GM18868 (cell line): ENCODE measurements at regions not wholly inside any gene's neighbourhood (a gene's known extent, or its start where the extent isn't known, plus 50 kb on each side); places are given as distances from the start of the nearest gene placed in this dataset.
A peak's percentile ranks its signal among the peaks of the same experiment; 100 is the strongest.

Experiments
- ATAC-seq: cut with Tn5 transposase; IDR thresholded peaks from one replicate; pipeline ENCODE4 v1.9.1; 2021; ENCODE audit warnings: mild to moderate bottlenecking, moderate library complexity; ENCODE audit not compliant: unreplicated experiment

DNA sequence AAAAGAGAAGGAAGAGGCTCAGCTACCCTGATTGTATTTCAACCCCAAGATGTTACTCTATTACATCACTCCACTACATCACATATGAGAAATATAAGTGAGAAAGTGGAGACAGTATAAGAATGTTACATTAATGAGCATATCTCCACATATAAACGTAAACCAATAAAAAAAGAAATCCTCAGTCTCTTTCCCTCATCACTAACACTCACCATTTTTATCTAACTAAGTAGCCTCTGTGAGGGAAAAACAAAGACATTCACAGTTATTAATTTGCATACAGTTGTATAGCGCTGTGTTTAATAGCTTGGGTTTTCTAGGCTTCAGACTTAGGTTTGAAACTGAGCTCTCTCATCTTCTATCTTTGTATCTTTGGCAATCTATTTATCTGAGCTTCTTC is 489.1 kb upstream of the LRRTM4 start:
- ATAC-seq = no peak

DNA sequence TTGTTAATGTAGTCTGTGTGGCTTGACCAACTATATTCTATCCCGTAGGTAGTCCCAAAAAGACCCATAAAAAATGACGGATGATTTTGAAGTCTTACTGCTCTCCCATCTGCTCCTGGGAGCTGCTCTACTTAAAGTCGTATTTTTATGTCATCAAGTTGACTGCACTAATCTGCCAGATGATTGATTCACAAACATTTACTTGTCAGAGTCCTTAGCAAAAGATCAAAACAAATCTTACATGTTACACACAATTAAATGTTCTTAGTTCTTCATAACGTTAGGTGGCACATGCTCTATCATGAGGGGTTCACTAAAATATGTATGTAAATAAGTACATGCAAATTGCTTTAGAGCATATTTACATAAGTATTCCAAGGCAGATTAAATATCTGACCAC is 498.3 kb upstream of the LRRTM4 start:
- ATAC-seq = no peak

DNA sequence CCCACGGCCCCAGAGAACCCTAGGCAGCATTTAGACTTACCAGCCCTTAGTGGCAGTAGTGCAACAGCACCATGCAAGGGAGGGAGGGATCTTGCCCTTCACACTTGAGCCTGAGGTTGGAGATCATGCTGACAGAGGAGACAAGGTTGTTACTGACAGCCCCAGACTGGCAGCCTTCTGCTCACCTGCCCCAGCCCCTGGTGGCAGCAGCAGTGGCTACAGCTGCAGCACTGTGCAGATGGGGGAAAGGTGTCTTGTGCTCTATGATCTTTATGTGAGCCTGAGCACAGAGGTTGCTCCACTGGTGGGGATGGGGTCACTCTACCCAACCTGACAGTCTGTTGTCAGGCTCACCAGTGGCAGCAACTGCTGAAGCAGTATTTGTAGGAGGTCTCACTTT is 501.2 kb upstream of the LRRTM4 start:
- ATAC-seq = no peak

DNA sequence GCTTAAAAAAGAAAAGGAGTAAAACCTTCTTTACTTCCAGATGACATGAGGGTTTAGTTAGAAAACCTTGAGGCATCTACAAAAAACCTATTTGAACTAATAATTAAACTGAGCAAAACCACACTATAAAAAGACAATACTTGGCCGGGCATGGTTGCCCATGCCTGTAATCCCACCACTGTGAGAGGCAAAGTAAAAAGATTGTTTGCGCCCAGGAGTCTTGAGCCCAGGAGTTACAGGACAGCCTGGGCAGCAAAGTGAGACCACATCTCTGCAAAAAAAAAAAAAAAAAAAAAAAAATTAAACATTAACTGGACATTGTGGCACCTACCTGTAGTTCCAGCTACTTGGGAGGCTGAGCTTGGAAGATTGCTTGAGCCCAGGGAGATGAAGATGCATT is 502.8 kb upstream of the LRRTM4 start:
- no peak for ATAC-seq

DNA sequence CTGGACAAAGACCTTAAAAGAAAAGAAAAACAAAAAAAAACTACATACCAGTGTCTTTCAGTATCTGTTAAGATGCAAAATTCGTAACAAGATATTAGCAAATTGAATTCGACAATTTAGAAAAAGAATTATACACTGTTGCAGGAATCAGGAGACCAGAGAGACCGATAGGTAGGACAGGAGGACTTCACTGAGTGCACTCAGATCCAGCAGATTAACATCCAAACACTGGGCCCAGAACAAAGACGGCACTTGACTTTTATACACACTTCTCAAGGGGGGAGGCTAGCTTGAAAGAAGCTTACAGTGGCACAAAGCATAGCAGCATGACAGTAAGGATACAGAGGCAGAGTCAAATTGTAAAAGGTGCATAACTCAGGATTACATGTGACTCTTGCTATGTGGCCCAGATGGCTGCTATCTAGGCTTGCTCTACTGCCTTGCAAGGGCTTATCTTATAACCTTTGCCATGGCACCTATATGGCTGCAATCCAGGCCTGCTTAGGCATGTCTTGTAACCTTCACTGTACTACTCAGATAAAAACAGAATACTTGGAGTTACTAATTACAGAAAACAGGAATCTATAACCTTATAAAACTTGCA is 507.3 kb upstream of the LRRTM4 start:
- no peak for ATAC-seq

DNA sequence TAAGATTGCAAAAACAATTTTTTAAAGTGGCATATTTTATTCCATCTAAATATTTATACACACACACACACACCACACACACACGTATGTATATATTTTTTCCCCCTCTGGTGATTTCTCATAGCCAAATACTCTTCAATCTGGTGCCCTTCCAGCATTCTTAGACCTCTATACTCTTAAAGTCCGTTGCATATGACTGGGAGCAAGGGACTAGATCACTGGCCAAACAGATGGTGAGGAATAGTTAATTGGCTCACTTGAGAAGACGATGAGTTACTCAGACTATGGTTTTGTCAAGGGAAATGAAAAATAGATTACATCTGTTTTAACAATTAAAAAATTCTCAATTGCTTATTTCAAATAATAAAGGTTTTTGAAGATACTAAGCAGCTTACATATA is 512.5 kb upstream of the LRRTM4 start:
- no peak for ATAC-seq

DNA sequence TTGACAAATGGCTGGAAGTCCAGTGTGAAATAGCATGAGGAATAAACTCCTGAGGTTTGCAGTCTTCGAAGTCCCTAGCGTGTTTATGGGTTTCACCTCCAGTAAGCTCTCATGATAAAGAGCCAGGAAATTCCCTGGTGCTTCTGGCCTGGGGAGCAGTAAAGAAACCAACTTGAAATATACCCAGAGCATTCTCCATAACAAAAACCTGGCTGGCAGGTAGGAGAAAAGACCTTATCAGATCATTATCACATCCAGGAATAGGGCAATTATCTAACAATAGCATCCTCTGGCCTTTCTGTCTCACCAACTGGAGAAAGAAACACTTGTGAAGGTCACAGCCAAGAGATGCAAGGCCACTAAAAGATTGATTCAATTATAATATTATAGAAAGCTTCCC is 513.6 kb upstream of the LRRTM4 start:
- ATAC-seq = no peak

DNA sequence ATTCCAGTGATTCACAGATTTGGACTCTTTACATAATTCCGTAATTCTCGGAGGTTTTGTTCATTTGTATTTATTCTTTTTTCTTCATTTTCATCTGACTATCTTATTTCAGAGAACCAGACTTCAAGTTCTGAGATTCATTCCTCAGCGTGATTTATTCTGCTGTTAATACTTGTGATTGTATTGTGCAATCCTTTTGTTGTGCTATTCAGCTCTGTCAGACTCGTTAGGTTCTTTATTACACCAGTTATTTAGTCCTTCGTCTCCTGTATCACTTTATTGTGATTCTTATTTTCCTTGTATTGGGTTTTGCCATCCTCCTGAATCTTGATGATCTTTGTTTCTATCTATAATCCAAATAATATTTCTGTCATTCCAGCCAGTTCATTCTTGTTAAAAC is 529.3 kb upstream of the LRRTM4 start:
- ATAC-seq = no peak

DNA sequence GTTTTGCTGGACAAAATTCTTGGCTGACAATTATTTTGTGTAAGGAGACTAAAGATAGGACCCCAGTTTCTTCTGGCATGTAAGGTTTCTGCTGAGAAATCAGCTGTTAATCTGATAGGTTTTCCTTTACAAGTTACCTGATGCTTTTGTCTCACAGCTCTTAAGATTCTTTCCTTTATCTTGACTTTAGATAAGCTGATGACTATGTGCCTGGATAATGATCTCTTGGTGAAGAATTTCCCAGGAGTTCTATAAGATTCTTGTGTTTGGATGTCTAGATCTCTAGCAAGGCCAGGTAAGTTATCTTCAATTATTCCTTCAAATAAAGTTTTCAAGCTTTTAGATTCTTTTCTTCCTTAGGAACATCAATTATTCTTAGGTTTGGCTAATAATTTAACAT is 534.8 kb upstream of the LRRTM4 start:
- no peak for ATAC-seq

DNA sequence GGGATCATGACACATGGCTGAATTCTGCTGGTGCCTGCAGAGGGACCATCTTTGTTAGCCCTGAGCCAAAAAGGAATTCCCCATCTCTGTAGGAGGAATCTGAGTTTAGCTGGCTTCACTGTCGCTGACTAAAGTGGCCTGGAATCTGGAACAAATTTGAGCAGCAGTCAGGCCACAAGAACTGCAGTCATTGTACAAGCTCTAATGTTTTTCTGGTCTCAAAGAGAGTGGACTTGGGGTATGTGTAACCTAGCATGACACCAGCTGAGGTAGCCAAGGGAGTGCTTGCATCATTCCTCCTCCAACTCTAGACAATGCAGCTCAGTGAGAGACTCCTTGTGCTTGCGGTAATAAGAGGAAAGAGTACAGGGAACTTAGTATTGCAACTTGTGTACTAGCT is 539.1 kb upstream of the LRRTM4 start:
- ATAC-seq = no peak

DNA sequence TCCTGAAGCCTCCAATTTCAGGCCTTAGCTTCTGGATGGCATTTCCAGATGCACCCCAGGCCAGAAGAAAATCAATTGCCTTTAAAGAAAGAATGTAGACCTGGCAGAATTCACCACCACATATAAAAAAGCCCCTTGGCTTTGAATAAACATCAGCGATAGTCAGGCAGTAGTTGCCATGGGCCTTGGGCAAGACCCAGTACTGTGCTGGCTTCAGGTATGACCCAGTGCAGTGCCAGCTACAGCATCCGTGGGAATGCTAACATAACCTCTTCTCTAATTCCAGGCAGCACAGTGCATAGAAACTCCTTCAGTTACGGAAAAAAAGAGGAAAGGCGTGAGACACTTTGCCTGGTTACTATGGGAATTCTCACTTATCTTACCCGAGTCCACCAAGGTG is 539.6 kb upstream of the LRRTM4 start:
- ATAC-seq = no peak

DNA sequence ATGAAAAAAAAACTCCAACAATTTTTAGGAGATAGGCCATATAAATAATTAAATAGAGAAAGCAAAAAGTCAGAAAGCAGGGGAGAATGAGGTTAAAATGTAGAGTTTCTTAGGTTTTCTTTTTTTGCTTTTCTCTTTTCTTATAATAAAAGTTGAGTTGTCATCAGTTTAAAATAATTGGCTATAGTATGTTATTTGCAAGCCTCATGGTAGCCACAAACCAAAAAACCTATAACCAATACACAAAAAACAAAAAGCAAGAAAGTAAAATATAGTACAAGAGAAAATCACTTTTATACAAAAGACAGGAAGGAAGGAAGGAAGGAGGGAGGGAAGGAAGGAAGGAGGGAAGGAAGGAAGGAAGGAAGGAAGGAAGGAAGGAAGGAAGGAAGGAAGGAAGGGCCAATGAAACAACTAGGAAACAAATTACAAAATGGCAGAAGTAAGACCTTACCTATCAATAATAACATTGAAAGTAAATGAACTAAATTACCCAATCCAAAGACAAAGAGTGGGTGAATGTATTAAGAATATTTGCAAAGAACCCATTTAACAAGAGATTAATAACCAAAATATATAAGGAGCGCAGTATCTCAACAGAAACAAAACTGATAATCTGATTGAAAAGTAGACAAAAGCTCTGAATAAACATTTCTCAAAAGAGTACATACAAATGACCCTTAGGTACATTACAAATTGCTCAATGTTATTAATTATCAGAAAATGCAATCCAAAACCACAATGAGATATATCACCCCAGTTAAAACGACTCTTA is 541.3 kb upstream of the LRRTM4 start:
- no peak for ATAC-seq

DNA sequence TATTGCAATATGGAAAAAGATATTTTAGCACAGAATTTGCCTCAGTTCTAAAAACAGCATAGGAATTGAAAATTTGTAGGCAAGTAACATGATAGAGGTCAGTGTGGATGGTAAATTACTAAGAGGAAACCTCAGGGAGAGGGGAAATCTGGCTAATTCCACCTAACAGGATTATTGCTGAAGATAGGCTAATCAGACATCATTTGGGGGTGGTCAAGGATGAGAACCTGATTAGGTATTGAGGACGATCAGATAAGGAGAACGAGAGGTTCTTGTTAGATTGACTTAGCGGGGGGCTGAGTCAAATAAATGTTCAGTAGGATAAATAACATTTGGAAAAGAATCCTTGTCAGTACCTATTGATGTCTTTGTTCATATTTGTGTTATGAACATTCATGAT is 543.2 kb upstream of the LRRTM4 start:
- no peak for ATAC-seq

DNA sequence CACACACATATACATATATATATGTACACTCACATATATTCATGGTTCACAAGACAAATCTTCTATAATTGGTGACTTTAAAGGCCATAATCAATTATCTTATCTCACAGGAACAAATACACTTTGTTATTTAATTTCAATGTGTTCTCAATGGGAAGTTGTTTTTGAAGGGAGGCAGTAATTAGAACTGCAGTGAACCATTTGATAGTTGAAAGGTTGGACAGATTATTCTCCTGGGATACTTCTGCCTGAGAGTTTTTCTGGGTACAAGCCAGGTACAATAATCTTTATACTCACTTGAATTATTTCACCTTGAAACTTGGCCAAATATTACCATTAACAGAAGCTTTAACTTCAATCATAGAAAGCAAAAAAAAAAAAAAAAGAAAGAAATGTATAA is 546.6 kb upstream of the LRRTM4 start:
- ATAC-seq = no peak

DNA sequence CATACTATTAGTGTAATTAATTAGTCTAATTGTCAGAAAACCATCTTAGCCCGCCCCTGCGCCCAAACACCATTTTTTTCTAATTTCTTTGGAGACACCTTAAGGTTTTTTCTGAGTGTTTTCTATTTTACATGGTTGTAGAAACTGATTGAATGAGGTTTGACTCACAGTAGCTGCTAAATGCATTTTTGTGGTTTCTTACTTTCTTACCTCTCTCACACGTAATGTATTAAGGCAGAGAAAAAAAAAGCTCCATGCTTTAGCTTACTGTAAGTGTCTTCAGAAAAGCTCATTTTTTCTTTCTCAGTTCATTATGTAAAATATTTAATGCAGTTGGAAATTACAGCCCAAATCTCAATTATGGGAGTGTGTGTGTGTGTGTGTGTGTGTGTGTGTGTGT is 548.5 kb upstream of the LRRTM4 start:
- ATAC-seq = no peak

DNA sequence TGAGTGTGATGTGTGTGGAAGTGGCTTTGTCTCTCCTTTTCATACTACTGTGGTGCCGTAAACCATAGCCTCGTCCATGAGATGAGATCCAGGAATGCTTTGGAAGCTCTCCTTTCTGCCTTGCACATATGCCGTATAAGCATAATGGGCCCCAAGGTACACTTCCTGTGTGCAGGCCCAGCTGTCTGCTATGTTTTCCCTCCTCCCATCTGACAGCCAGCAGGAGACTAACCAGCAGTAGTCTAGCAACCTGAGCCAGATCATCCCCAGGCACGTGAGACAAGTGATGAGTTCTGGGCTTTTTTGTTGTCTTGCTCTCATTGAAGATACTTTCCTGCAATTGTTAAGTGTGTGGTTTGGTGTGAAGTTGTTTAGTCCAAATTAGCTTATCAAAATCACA is 555.5 kb upstream of the LRRTM4 start:
- no peak for ATAC-seq

DNA sequence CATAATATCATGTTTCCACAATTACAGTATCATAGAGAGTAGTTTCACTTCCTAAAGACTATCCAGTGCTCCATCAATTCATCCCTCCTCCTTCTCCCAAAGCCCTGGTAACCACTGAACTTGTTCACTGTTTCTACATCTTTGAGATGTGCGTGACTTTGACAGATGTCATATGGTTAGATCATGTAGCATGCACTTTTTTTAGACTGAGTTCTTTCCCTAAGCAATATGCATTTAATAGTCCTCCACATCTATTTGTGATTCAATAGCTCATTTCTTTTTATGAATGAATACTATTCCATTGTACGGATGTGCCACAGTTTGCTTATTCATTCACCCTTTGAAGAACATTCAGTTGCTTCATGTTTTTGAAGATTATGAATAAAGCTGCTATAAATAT is 560.4 kb upstream of the LRRTM4 start:
- ATAC-seq = no peak

DNA sequence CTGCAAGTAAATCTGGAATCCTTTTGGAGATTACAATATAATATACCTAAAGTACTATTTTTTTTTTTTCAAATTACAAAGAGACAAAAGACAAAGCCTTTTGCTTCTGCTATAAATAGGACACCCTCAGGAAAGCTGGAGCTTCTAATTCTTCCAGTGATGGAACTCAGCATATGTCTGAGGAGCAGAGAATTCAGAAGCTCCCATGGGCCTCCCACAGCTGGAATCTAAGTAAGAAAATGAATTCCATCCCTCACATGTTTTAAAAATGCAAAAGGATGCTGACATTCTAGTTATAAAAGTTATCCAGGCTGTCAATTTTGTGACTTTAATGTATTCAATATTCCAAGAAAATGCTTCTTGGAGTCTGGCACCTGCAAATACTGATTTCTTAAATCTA is 571.3 kb upstream of the LRRTM4 start:
- ATAC-seq = no peak

DNA sequence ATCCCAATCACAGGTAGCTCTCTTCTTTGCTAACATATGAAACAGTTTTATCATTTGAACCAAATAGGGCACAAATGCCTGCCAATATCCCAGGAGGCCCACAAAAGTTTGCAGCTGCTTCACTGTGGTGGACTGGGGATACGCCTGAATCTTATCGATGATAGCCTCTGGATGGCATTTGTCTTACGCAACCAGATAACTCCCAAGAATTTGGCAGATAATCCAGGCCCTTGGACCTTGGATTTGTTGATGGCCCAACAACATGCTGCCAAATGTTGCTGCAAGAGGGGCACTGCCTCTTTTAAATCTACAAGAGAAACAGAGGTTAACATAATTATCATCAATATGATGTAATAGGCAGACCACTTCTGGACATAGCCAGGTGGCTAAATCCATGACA is 587.1 kb upstream of the LRRTM4 start:
- no peak for ATAC-seq

DNA sequence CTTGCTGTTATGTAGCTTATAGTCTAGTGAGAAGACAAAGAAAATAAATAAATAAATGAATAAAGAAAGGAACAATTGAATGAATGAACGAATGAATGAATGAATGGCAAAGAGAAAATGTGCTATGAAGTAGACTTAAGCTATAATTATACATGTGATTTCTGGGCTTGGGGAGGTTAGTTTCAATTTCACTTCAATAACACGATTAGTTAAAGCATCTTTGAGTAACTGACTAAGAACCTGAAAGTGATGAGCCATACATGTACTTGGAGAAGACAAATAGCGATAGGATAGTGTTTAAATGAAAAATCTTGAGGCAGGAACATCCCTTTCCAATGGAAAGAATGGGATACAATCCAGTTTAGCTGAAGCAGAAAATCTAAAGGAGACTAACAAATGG is 593.1 kb upstream of the LRRTM4 start:
- ATAC-seq = peak; percentile 60

DNA sequence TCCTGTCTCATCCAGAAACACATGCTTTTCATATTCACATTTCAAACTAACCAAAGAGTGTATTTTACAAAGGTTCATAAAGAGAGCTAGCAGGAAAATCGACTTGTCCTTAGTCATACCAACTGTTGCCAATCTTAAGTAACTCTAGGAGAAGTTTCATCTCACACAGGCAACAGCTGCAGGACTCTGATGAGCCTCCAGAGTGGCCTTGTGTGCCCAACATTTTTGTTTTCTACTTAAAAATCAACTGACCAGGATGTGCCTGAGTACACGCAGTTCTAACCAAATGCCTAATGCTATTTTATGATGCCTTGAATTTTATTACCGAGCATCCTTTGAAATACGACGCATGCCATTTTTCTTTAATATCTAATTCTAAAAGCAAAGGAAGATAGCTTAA is 595.9 kb upstream of the LRRTM4 start:
- no peak for ATAC-seq

DNA sequence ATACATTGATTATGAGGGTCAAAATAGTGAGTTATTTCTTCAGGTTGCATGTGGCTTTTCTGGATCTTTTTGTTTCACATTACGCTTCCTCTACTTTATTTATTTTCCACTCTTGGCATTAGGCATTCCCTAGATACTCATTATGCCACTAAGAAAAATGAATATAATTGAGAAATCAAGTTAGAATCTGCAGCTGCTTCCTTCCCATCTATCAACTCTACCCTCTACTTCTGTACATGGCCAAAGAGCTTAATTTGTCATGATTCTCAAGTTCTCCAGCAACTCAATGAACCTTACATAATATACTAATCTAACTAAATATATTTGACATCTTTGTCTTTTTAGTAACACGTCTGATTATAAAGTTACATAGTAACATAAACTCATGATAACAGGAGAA is 598.1 kb upstream of the LRRTM4 start:
- ATAC-seq = no peak

DNA sequence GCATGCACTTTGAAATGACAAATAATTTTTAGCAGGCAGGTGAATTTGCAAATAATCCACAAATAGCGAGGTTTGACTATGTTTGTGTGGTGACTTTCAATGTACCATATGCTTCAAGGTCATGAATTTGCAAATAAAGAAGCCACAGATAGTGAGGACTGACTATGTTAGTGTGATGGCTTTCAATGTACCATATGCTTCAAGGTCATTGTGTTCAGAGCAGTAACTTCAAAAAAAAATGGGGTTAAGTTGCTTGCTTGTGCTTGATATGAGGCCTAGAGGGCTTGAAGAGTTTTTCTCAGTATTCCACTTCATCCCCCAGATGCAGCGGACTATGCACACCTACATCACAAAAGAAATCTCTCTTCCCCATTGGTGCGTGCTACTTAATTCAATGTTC is 602.9 kb upstream of the LRRTM4 start:
- no peak for ATAC-seq
